ENCODE measurements at regions not wholly inside any gene's neighbourhood (a gene's known extent, or its start where the extent isn't known, plus 50 kb on each side); places are given as distances from the start of the nearest gene placed in this dataset.

GRCh38 chr17:63361182-63361581, 84.9 kb downstream of the CYB561 start:
- no peak overlapping the region for H3K4me3 ChIP-seq
- H2AFZ ChIP-seq (ENCODE audit: low read depth, low read length), result no peak overlapping the region
- BruUV-seq (replicated peaks), result no TSS peak
- TF ChIP-seq MYBL2 (IDR thresholded peaks at IDR 0.05; ENCODE audit: low read depth) (no peak), MYBL2 (CRISPR knock-in tag; IDR thresholded peaks at IDR 0.05; ENCODE audit: borderline replicate concordance) (no peak), NR4A1 (CRISPR knock-in tag; IDR thresholded peaks at IDR 0.05) (no peak), NR4A1 (tag; IDR thresholded peaks at IDR 0.05) (no peak), ZNF445 (CRISPR knock-in tag; IDR thresholded peaks at IDR 0.05; ENCODE audit: low read depth) (no peak), CHD2 (IDR thresholded peaks at IDR 0.05; ENCODE audit: low read depth, low read length) (no peak), ARHGAP35 (IDR thresholded peaks at IDR 0.05; ENCODE audit: partially characterized antibody) (no peak), L3MBTL2 (IDR thresholded peaks at IDR 0.05) (no peak), POLR2G (IDR thresholded peaks at IDR 0.05; ENCODE audit: low read depth, low read length) (no peak)
- in situ Hi-C loops (cut with MboI) (no loop called here), intact Hi-C loops (cut with micrococcal nuclease) (no loop called here)
- H3K4me2 ChIP-seq (ENCODE audit: insufficient read depth, low read length), result no peak overlapping the region
- FAIRE-seq, result no peak
- H3K9ac ChIP-seq (ENCODE audit: insufficient read depth in 1 of 2, low read depth in 2 of 2, low read length in 2 of 2), result no peak overlapping the region
- no peaks in the 10 kb centered on the region for H4K20me1 ChIP-seq (replicated peaks; ENCODE audit: control insufficient read depth, insufficient read depth, low read length)
- no peaks in the 10 kb centered on the region for H3K79me2 ChIP-seq (ENCODE audit: control insufficient read depth, insufficient read depth, low read length)
- ATAC-seq, result no peak
- 19% methylated on average over 7 of the region's 7 CpGs for WGBS (ENCODE audit: insufficient coverage, low coverage, missing lambda C conversion rate)
- ChIA-PET CTCF (ENCODE audit: low intra/inter-chr PET ratio) (no interaction called here), POLR2A (interaction anchor here (0.6 kb wide), 1 partner anchor 569 kb away, joined by 4 read pairs; no protein-coding TSS in a partner anchor)
- H3K4me1 ChIP-seq (replicated peaks in 1 of 2; ENCODE audit: control insufficient read depth in 2 of 2, insufficient read depth in 2 of 2, low read length in 2 of 2), result no peaks in the 10 kb centered on the region
- no peak for DNase-seq (ENCODE audit: extremely low read depth in 1 of 4, low spot score in 3 of 4)
- no peaks in the 10 kb centered on the region for H3K9me3 ChIP-seq (replicated peaks; ENCODE audit: control insufficient read depth, insufficient read depth, low read depth, low read length)
- no peaks in the 10 kb centered on the region for H3K36me3 ChIP-seq (ENCODE audit: control insufficient read depth, insufficient read depth, low read length)
- H3K27ac ChIP-seq (ENCODE audit: extremely low read depth, low read depth, low read length), result no peak overlapping the region
- no peaks in the 10 kb centered on the region for H3K9me1 ChIP-seq (ENCODE audit: control insufficient read depth, insufficient read depth, low read length)
- peaks cover 0 to 5% of the 10 kb centered on the region in 2 experiments; a peak in 1 of 5 replicates for H3K27me3 ChIP-seq (ENCODE audit: control insufficient read depth in 2 of 2, insufficient read depth in 2 of 2, low read length in 2 of 2)
